GM18517 (cell line): ENCODE measurements at regions not wholly inside any gene's neighbourhood (a gene's known extent, or its start where the extent isn't known, plus 50 kb on each side); places are given as distances from the start of the nearest gene placed in this dataset.
"Not testable (repeated sequence)": the region's sequence is repeated elsewhere in the genome, so short reads cannot be mapped to it uniquely, and the experiment has no call there.

ENCODE experiments used
- ATAC-seq: cut with Tn5 transposase; IDR thresholded peaks from one replicate; pipeline ENCODE4 v1.9.1; 2021; ENCODE audit warnings: mild to moderate bottlenecking, moderate library complexity; ENCODE audit not compliant: unreplicated experiment

- no peak for ATAC-seq
Measured at GRCh38 chr21:27814226-27814625, 847.3 kb upstream of the ADAMTS5 start.

GRCh38 chr21:27813750-27814149 is 846.9 kb upstream of the ADAMTS5 start:
- no peak for ATAC-seq

GRCh38 chr21:27813344-27813743 is 846.5 kb upstream of the ADAMTS5 start:
- no peak for ATAC-seq

- ATAC-seq = no peak
Measured at GRCh38 chr21:27812279-27812678, 845.4 kb upstream of the ADAMTS5 start.

- no peak for ATAC-seq
Measured at GRCh38 chr21:27808923-27809322, 842.0 kb upstream of the ADAMTS5 start.

- ATAC-seq = no peak
Measured at GRCh38 chr21:27807596-27807995, 840.7 kb upstream of the ADAMTS5 start.

- ATAC-seq = no peak
Measured at GRCh38 chr21:27806281-27806680, 839.4 kb upstream of the ADAMTS5 start.

GRCh38 chr21:27805696-27806095 is 838.8 kb upstream of the ADAMTS5 start:
- ATAC-seq = no peak

GRCh38 chr21:27804515-27804914 is 837.6 kb upstream of the ADAMTS5 start:
- no peak for ATAC-seq

- no peak for ATAC-seq
Measured at GRCh38 chr21:27803571-27803970, 836.7 kb upstream of the ADAMTS5 start.

GRCh38 chr21:27802816-27803475 is 836.1 kb upstream of the ADAMTS5 start:
- ATAC-seq = no peak

- ATAC-seq = no peak
Measured at GRCh38 chr21:27799861-27800260, 833.0 kb upstream of the ADAMTS5 start.

- ATAC-seq = no peak
Measured at GRCh38 chr21:27796106-27796505, 829.2 kb upstream of the ADAMTS5 start.

- ATAC-seq = no peak
Measured at GRCh38 chr21:27795418-27795817, 828.5 kb upstream of the ADAMTS5 start.

GRCh38 chr21:27793901-27794300 is 827.0 kb upstream of the ADAMTS5 start:
- no peak for ATAC-seq

- no peak for ATAC-seq
Measured at GRCh38 chr21:27787046-27787445, 820.2 kb upstream of the ADAMTS5 start.

- no peak for ATAC-seq
Measured at GRCh38 chr21:27779606-27780005, 812.7 kb upstream of the ADAMTS5 start.

GRCh38 chr21:27776925-27777553 is 810.2 kb upstream of the ADAMTS5 start:
- ATAC-seq = no peak

GRCh38 chr21:27772816-27773215 is 805.9 kb upstream of the ADAMTS5 start:
- ATAC-seq = no peak

- ATAC-seq = no peak
Measured at GRCh38 chr21:27771938-27772483, 805.1 kb upstream of the ADAMTS5 start.

- ATAC-seq = no peak
Measured at GRCh38 chr21:27769763-27770162, 802.9 kb upstream of the ADAMTS5 start.

- not testable (repeated sequence) for ATAC-seq
Measured at GRCh38 chr21:27768046-27768637, 801.3 kb upstream of the ADAMTS5 start.
